GM12878 (cell line): ENCODE measurements at regions not wholly inside any gene's neighbourhood (a gene's known extent, or its start where the extent isn't known, plus 50 kb on each side); places are given as distances from the start of the nearest gene placed in this dataset.

Experiments used
- ATAC-seq: fragments of 200-7000 bp; cut with Tn5 transposase; 3 replicates; pipeline ENCODE4 v1.9.1; 2020; ENCODE audit warnings: mild to moderate bottlenecking, moderate library complexity
- BruUV-seq: library from RNA; stranded (reverse); fragments of 400-500 nt; replicated peaks from 2 replicates; lab custom pipeline; 2021; lab: Mats Ljungman, UMichigan
- CTCF ChIA-PET: fragments of 300-600 bp; sonication (Branson Sonifier 250); formaldehyde crosslinking; extraction: SDS; loops from one replicate; lab custom pipeline; 2021; ENCODE audit warnings: inconsistent platforms; lab: Yijun Ruan, JAX
- POLR2A ChIA-PET: fragments of 350-600 bp; formaldehyde crosslinking; extraction: SDS; loops from one replicate; lab custom pipeline; 2021; ENCODE audit warnings: inconsistent platforms; lab: Charles Lee
- RAD21 ChIA-PET: fragments of 300-600 bp; sonication (Branson Sonifier 250); formaldehyde crosslinking; loops from one replicate; lab custom pipeline; 2023; ENCODE audit warnings: antibody characterized with exemption; ENCODE audit not compliant: unreplicated experiment; lab: Charles Lee
- SMC1A ChIA-PET: fragments of 300-600 bp; sonication (Branson Sonifier 250); formaldehyde crosslinking; loops from one replicate; lab custom pipeline; 2023; ENCODE audit not compliant: unreplicated experiment, uncharacterized antibody; lab: Charles Lee
- DNase-seq: peaks from one replicate; pipeline ENCODE4 v3.0.0-alpha.2; 2011; ENCODE audit warnings: low read depth, low spot score
- FAIRE-seq: peaks from 3 replicates; lab custom pipeline; 2011; peaks lifted over from hg19 to GRCh38; lab: Jason Lieb, UNC
- H2AFZ ChIP-seq: 2 replicates; pipeline ENCODE4 v1.6.0; 2011; ENCODE audit warnings: low read depth, low read length, control low read depth; ENCODE audit not compliant: control insufficient read depth
- H3K27ac ChIP-seq: 2 replicates; pipeline ENCODE4 v1.5.1; 2011; ENCODE audit warnings: control low read depth; ENCODE audit not compliant: control insufficient read depth, insufficient read depth
- H3K27me3 ChIP-seq, 2 experiments: replicated peaks in 1 of 2; 2 replicates each; pipeline versions ENCODE4 v1.6.0 to v1.6.1; 2011; ENCODE audit warnings: low read length in 1 of 2; ENCODE audit not compliant: control insufficient read depth in 2 of 2, insufficient read depth in 2 of 2
- H3K36me3 ChIP-seq, 2 experiments: 2 replicates each; pipeline ENCODE4 v1.5.1; 2011; ENCODE audit warnings: low read length in 1 of 2; ENCODE audit not compliant: control insufficient read depth in 2 of 2, insufficient read depth in 2 of 2
- H3K4me1 ChIP-seq: 2 replicates; pipeline ENCODE4 v1.6.1; 2011; ENCODE audit warnings: mild to moderate bottlenecking, low read length, moderate library complexity, mixed read lengths; ENCODE audit not compliant: control insufficient read depth, insufficient read depth
- H3K4me2 ChIP-seq: 2 replicates; pipeline ENCODE4 v1.6.0; 2011; ENCODE audit warnings: control low read depth; ENCODE audit not compliant: control insufficient read depth, insufficient read depth
- H3K4me3 ChIP-seq: fragments of 200-600 bp; sonication (generic); 2 replicates; pipeline ENCODE4 v1.5.1; 2016
- H3K79me2 ChIP-seq: 2 replicates; pipeline ENCODE4 v1.6.0; 2011; ENCODE audit warnings: low read length; ENCODE audit not compliant: control insufficient read depth, insufficient read depth
- H3K9ac ChIP-seq: 2 replicates; pipeline ENCODE4 v1.8.0; 2011; ENCODE audit warnings: low read length, control low read depth, mixed read lengths; ENCODE audit not compliant: control insufficient read depth, insufficient read depth
- H3K9me3 ChIP-seq: replicated peaks from 3 replicates; pipeline ENCODE4 v1.5.1; 2011; ENCODE audit warnings: mild to moderate bottlenecking, low read length; ENCODE audit not compliant: control insufficient read depth, insufficient read depth
- H4K20me1 ChIP-seq: 2 replicates; pipeline ENCODE4 v1.6.0; 2011; ENCODE audit not compliant: control insufficient read depth, insufficient read depth
- ATF2 ChIP-seq: IDR thresholded peaks from 2 replicates; pipeline ENCODE4 v1.6.1; 2012; ENCODE audit warnings: low read length, inconsistent platforms
- ATF3 ChIP-seq: IDR thresholded peaks from 2 replicates; pipeline ENCODE4 v1.6.1; 2011; ENCODE audit warnings: low read depth, mild to moderate bottlenecking, low read length, moderate library complexity, borderline replicate concordance; ENCODE audit errors: extremely low read depth
- BCL3 ChIP-seq: IDR thresholded peaks from 2 replicates; pipeline ENCODE4 v1.6.1; 2011; ENCODE audit warnings: borderline replicate concordance, low read depth, mild to moderate bottlenecking, moderate library complexity, low read length; ENCODE audit not compliant: insufficient read depth, poor library complexity, severe bottlenecking
- CBX5 ChIP-seq: sonication (generic); IDR thresholded peaks from 2 replicates; pipeline ENCODE4 v1.6.1; 2016; ENCODE audit warnings: low read depth, moderate library complexity, mild to moderate bottlenecking, inconsistent platforms
- CREB1 ChIP-seq: IDR thresholded peaks from 2 replicates; pipeline ENCODE4 v1.6.1; 2012; ENCODE audit warnings: low read depth, mild to moderate bottlenecking, inconsistent platforms
- IRF4 ChIP-seq: IDR thresholded peaks from 2 replicates; pipeline ENCODE4 v1.6.1; 2011; ENCODE audit warnings: low read depth, low read length
- MTA2 ChIP-seq: fragments of 450-650 bp; IDR thresholded peaks from 2 replicates; pipeline ENCODE4 v1.6.1; 2016; ENCODE audit warnings: low read depth, mild to moderate bottlenecking, moderate library complexity
- MTA3 ChIP-seq: IDR thresholded peaks from 2 replicates; pipeline ENCODE4 v1.6.1; 2012; ENCODE audit warnings: low read length, inconsistent platforms, borderline replicate concordance
- NR2C1 ChIP-seq: fragments of 450-650 bp; IDR thresholded peaks from 2 replicates; pipeline ENCODE4 v1.6.1; 2017; ENCODE audit warnings: antibody characterized with exemption, mild to moderate bottlenecking, moderate library complexity
- PBX3 ChIP-seq: IDR thresholded peaks from 2 replicates; pipeline ENCODE4 v1.6.1; 2011; ENCODE audit warnings: mild to moderate bottlenecking, low read depth, low read length, moderate library complexity; ENCODE audit not compliant: insufficient replicate concordance
- RB1 ChIP-seq: fragments of 450-650 bp; formaldehyde crosslinking; IDR thresholded peaks from 2 replicates; pipeline ENCODE4 v1.6.1; 2017; ENCODE audit warnings: mild to moderate bottlenecking, borderline replicate concordance
- SIN3A ChIP-seq: IDR thresholded peaks from 2 replicates; pipeline ENCODE4 v1.6.1; 2012; ENCODE audit warnings: low read depth, low read length, improper control_type of control experiment
- SREBF1 ChIP-seq: IDR thresholded peaks from 2 replicates; pipeline ENCODE4 v1.6.1; 2012; ENCODE audit warnings: mild to moderate bottlenecking, low read length
- TARDBP ChIP-seq: IDR thresholded peaks from 2 replicates; pipeline ENCODE4 v1.6.1; 2016; ENCODE audit warnings: borderline replicate concordance
- ZNF687 ChIP-seq: fragments of 450-650 bp; IDR thresholded peaks from 2 replicates; pipeline ENCODE4 v1.6.1; 2017; ENCODE audit warnings: mild to moderate bottlenecking, moderate library complexity
- WGBS: methylation state at CpG from one replicate; pipeline ENCODE4 v1.1.6; 2016; ENCODE audit warnings: low lambda C conversion rate; ENCODE audit not compliant: insufficient replicate concordance, insufficient coverage; ENCODE audit errors: missing lambda C conversion rate; 5-methylcytosine and 5-hydroxymethylcytosine counted together
- in situ Hi-C: fragments of 300-500 bp; cut with MboI; formaldehyde crosslinking; loops from 9 replicates; pipeline ENCODE4 v1.14.3; 2018; ENCODE audit warnings: mixed read lengths
- intact Hi-C: fragments of 100-400 bp; cut with micrococcal nuclease; formaldehyde crosslinking; loops from one replicate; pipeline ENCODE4 v1.14.2; 2022; ENCODE audit not compliant: unreplicated experiment

GRCh38 chr9:23537192-23538066, 288.6 kb downstream of the ELAVL2 start:
- Histone ChIP-seq H3K4me1 (no peaks in the 10 kb centered on the region), H3K27me3 (no peaks in the 10 kb centered on the region), H3K27ac (no peak overlapping the region), H4K20me1 (no peaks in the 10 kb centered on the region), H2AFZ (no peak overlapping the region), H3K9me3 (no peaks in the 10 kb centered on the region), H3K4me3 (0 out of 2 replicates have a peak overlapping the region, but pooled peaks have one; percentile 6), H3K9ac (no peak overlapping the region), H3K4me2 (no peak overlapping the region), H3K79me2 (no peaks in the 10 kb centered on the region), H3K36me3 (no peaks in the 10 kb centered on the region)
- ChIA-PET RAD21 (interaction anchor here (2.4 kb wide), 1 partner anchor 14 kb away, joined by 6 read pairs; no protein-coding TSS in a partner anchor), SMC1A (interaction anchor here (0.9 to 1.8 kb wide), 10 partner anchors 8 to 628 kb away, joined by 3 to 6 read pairs (median 3); no protein-coding TSS in a partner anchor), CTCF (interaction anchor here (1.2 to 1.4 kb wide), 3 partner anchors 10 to 60 kb away, joined by 3 to 4 read pairs (median 3); no protein-coding TSS in a partner anchor), POLR2A (no interaction called here)
- no TSS peak for BruUV-seq
- intact Hi-C loops: no loop called here
- in situ Hi-C loops: no loop called here
- FAIRE-seq: no peak
- DNase-seq: no peak
- peak; percentile 66 for ATAC-seq
- 37% methylated on average over 17 of the region's 17 CpGs for WGBS
- TF ChIP-seq ATF3 (no peak), BCL3 (no peak), IRF4 (no peak), SIN3A (no peak), SREBF1 (no peak), MTA3 (no peak), ATF2 (no peak), RB1 (no peak), CBX5 (no peak), ZNF687 (no peak), CREB1 (no peak), PBX3 (no peak), MTA2 (no peak), TARDBP (no peak), NR2C1 (no peak)
